Thyroid gland (tissue), 4 donors: ENCODE measurements at regions not wholly inside any gene's neighbourhood (a gene's known extent, or its start where the extent isn't known, plus 50 kb on each side); places are given as distances from the start of the nearest gene placed in this dataset.

Experiments used
- DNase-seq, 2 donors: peaks; one replicate each; pipeline ENCODE4 v3.0.0-alpha.2; 2019
- H3K27ac ChIP-seq, 3 donors: fragments of 200-600 bp; sonication (generic); 1 replicate in 2 of 3; 2 replicates in 1 of 3; pipeline ENCODE4 v1.5.1; 2016 to 2019; ENCODE audit warnings: mild to moderate bottlenecking in 1 of 3, moderate library complexity in 1 of 3
- H3K27me3 ChIP-seq: fragments of 200-600 bp; sonication (generic); one replicate; pipeline ENCODE4 v1.5.1; 2019
- H3K36me3 ChIP-seq, 2 donors: fragments of 200-600 bp; sonication (generic); one replicate each; pipeline ENCODE4 v1.5.1; 2016 to 2019
- H3K4me1 ChIP-seq, 2 donors: fragments of 200-600 bp; sonication (generic); one replicate each; pipeline ENCODE4 v1.5.1; 2017 to 2019
- H3K4me3 ChIP-seq, 3 donors: fragments of 200-600 bp; sonication (generic); replicated peaks in 1 of 3; 1 replicate in 2 of 3; 2 replicates in 1 of 3; pipeline ENCODE4 v1.5.1; 2016; ENCODE audit warnings: mild to moderate bottlenecking in 1 of 3
- H3K9me3 ChIP-seq: fragments of 200-600 bp; sonication (generic); one replicate; pipeline ENCODE4 v1.5.1; 2017
- CTCF ChIP-seq, 6 experiments: fragments of 200-600 bp in 3 of 6; fragments of 450-650 bp in 3 of 6; sonication (generic) in 3 of 6; IDR thresholded peaks; one replicate each; pipeline ENCODE4 v1.5.1; 2016 to 2019; ENCODE audit warnings: antibody characterized with exemption in 6 of 6, mild to moderate bottlenecking in 2 of 6, inconsistent platforms in 1 of 6, moderate library complexity in 1 of 6
- POLR2A ChIP-seq, 2 donors: fragments of 450-650 bp; IDR thresholded peaks; one replicate each; pipeline ENCODE4 v1.6.1; 2017; ENCODE audit warnings: antibody characterized with exemption in 2 of 2, mild to moderate bottlenecking in 2 of 2, moderate library complexity in 1 of 2
- WGBS, 2 donors: methylation state at CpG; one replicate each; pipeline ENCODE4 v1.1.5; 2017; 5-methylcytosine and 5-hydroxymethylcytosine counted together
- intact Hi-C: fragments of 100-400 bp; cut with DNase I; formaldehyde crosslinking; loops from one replicate; pipeline ENCODE4 v1.15.1; 2023

GRCh38 chr9:89254773-89255125 is 56.2 kb upstream of the CKS2 start:
- Histone ChIP-seq H3K9me3 (no peaks in the 10 kb centered on the region), H3K4me1 (peaks cover 0 to under 1% of the 10 kb centered on the region in 2 donors), H3K4me3 (no peak overlapping the region), H3K27ac (no peak overlapping the region), H3K36me3 (no peaks in the 10 kb centered on the region), H3K27me3 (no peaks in the 10 kb centered on the region)
- 70 to 72% methylated on average over 8 of the region's 8 CpGs for WGBS, 2 donors
- TF ChIP-seq CTCF (IDR thresholded peaks at IDR 0.05) (no peak), POLR2A (IDR thresholded peaks at IDR 0.05) (no peak)
- intact Hi-C loops: no loop called here
- no peak for DNase-seq

- Histone ChIP-seq H3K4me3 (no peak overlapping the region), H3K9me3 (no peaks in the 10 kb centered on the region), H3K27me3 (no peaks in the 10 kb centered on the region), H3K27ac (no peak overlapping the region), H3K4me1 (no peaks in the 10 kb centered on the region), H3K36me3 (no peaks in the 10 kb centered on the region)
- WGBS, 2 donors: 97 to 98% methylated on average over 8 of the region's 8 CpGs
- DNase-seq: no peak
- TF ChIP-seq POLR2A (IDR thresholded peaks at IDR 0.05) (no peak), CTCF (IDR thresholded peaks at IDR 0.05) (no peak)
- intact Hi-C loops: no loop called here
These were observed 54.8 kb upstream of the CKS2 start for GRCh38 chr9:89256225-89256624.

GRCh38 chr9:89256642-89257041 is 54.4 kb upstream of the CKS2 start:
- WGBS, 2 donors: 87 to 88% methylated on average over 8 of the region's 8 CpGs
- Histone ChIP-seq H3K9me3 (no peaks in the 10 kb centered on the region), H3K27me3 (no peaks in the 10 kb centered on the region), H3K4me1 (no peaks in the 10 kb centered on the region), H3K4me3 (no peak overlapping the region), H3K27ac (no peak overlapping the region), H3K36me3 (no peaks in the 10 kb centered on the region)
- intact Hi-C loops: no loop called here
- no peak for DNase-seq
- TF ChIP-seq CTCF (IDR thresholded peaks at IDR 0.05) (no peak), POLR2A (IDR thresholded peaks at IDR 0.05) (no peak)

- TF ChIP-seq CTCF (IDR thresholded peaks at IDR 0.05): no peak
- 90 to 97% methylated on average over 2 of the region's 2 CpGs for WGBS, 2 donors
- Histone ChIP-seq H3K4me1 (no peaks in the 10 kb centered on the region), H3K27me3 (no peaks in the 10 kb centered on the region), H3K36me3 (no peaks in the 10 kb centered on the region), H3K27ac (no peak overlapping the region), H3K4me3 (no peak overlapping the region), H3K9me3 (no peaks in the 10 kb centered on the region)
- DNase-seq: no peak
- intact Hi-C loops: no loop called here
These were observed 50.5 kb upstream of the CKS2 start for GRCh38 chr9:89260525-89260924.
